Astrocyte (in vitro differentiated cells and primary cell): ENCODE measurements at regions not wholly inside any gene's neighbourhood (a gene's known extent, or its start where the extent isn't known, plus 50 kb on each side); places are given as distances from the start of the nearest gene placed in this dataset.

Experiments
- EZH2 ChIP-seq: IDR thresholded peaks from 2 replicates; pipeline ENCODE4 v1.6.1; 2012; ENCODE audit warnings: mild to moderate bottlenecking, low read length, inconsistent platforms; ENCODE audit not compliant: insufficient read depth
- TF ChIP-seq, protein P1 (sequence below): IDR thresholded peaks from 2 replicates; pipeline ENCODE4 v1.5.1; 2011; ENCODE audit warnings: low read depth, mild to moderate bottlenecking, inconsistent platforms, low read length, moderate library complexity; ENCODE audit not compliant: insufficient read depth

DNA sequence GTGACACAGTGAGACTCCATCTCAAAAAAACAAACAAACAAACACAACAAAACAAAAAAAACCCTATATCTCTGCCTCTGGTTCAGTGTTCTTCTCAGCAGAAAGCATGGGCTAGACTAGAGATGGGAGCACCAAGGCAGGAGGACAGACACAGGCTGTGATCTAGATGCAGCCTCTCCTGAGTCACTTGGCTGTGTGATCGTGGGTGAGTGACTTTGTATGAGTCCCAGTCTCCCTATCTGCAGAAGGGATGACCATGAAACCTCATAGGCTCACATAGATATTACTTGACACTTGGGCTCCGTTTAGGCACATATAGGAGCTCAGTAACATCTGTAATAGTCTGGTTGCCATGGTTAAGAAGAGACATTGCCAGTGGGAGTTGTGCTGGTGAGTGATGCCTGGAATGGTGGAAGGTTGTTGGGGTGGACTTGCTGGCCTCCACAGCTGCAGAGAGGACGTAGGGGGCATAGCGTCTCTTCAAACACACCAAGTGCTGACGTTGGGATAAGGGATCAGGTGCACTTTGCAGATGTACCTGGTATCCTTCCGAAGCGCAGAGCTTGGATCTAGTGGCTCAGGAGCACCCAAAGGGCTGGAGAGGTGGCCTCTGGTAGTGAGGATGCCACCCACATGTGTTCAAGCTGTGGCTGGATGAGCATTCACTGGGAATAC is 318.9 kb upstream of the HS6ST1 start:
- TF ChIP-seq, protein P1, sequence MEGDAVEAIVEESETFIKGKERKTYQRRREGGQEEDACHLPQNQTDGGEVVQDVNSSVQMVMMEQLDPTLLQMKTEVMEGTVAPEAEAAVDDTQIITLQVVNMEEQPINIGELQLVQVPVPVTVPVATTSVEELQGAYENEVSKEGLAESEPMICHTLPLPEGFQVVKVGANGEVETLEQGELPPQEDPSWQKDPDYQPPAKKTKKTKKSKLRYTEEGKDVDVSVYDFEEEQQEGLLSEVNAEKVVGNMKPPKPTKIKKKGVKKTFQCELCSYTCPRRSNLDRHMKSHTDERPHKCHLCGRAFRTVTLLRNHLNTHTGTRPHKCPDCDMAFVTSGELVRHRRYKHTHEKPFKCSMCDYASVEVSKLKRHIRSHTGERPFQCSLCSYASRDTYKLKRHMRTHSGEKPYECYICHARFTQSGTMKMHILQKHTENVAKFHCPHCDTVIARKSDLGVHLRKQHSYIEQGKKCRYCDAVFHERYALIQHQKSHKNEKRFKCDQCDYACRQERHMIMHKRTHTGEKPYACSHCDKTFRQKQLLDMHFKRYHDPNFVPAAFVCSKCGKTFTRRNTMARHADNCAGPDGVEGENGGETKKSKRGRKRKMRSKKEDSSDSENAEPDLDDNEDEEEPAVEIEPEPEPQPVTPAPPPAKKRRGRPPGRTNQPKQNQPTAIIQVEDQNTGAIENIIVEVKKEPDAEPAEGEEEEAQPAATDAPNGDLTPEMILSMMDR = no peak
- no peak for TF ChIP-seq EZH2
